GM21447 (cell line): ENCODE measurements at regions not wholly inside any gene's neighbourhood (a gene's known extent, or its start where the extent isn't known, plus 50 kb on each side); places are given as distances from the start of the nearest gene placed in this dataset.

Source experiments
- ATAC-seq: cut with Tn5 transposase; IDR thresholded peaks from one replicate; pipeline ENCODE4 v1.9.1; 2021; ENCODE audit not compliant: unreplicated experiment

- ATAC-seq: no peak
These were observed 166.2 kb downstream of the SEC14L1 start for GRCh38 chr17:77306790-77307478.

DNA sequence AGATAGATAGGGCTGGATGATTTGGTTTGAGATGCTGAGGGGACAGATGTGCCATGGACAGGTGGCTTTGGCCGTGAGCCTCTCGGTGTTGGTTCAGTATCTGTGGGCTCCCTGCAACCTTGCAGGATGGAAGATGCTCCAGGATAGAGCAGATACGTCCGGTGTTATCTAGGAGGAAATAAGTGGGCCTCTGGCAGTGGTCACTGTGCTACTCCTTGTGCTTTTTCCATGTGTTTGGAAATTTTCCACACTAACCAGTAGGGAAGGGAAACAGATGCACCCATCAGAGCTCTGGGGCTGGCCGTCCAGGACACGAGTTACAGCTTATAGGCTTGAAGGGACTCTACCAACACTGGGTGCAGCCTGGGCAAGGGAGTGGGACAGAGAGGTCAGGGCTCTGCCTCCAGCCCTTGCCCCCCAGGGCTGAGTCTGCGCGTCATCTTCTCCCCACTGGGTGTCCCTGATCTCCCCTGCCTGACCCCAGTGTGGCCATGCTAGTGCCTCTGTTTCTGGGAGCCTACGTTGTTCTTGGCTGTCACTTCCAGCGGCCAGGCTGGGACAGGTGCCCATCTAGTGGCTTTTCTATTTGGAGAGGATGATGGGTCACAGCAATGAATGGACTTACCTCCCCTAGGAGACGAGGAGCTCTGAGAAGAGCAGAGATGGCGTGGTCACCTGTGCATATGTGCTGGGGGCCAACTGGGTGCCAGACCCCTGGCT is 166.9 kb downstream of the SEC14L1 start:
- no peak for ATAC-seq

DNA sequence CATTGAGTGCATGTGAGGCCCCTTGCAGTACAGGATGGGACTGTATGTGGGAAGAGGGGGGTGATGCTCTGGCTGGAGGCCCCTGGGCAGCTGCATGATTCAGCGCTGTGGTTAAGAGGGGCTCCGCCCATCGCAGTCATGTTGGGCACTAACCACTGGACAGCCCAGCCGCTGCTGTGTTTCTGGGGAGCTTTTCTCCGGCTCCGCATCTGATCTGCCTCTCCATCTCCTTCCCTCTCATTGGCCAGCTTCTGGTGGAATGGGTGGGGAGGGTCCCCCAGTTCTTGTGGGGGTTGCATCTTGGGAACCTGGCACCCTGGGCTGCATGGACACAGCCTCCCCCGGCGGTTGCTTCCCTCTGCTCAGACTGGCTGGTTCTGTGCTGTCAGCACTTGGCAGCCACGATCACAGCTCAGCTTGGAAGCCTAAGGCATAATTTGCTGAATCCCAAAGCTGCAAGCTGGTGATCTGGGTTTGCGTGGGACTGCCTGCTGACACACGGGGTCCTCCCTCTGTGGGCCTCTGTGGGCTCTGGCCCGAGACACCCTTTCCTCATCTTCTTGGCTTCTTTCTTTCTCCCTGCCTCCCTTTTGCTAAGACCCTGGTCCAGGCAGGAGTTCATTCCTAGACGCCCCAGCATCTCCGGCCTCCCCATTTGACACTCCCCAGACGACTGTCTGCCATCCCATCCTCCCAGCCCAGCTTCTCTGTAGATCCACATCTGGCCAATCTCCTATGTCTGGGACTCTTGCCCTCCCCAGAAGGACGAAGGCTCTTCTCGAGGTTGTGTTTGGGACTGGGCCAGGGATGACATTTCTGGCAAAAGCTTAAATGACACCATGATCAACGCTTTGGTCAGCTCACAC is 168.3 kb downstream of the SEC14L1 start:
- no peak for ATAC-seq

GRCh38 chr17:77310336-77310735 is 169.6 kb downstream of the SEC14L1 start:
- ATAC-seq: no peak

GRCh38 chr17:77311371-77311981 is 170.7 kb downstream of the SEC14L1 start:
- no peak for ATAC-seq

GRCh38 chr17:77312061-77312701 is 171.4 kb downstream of the SEC14L1 start:
- no peak for ATAC-seq

DNA sequence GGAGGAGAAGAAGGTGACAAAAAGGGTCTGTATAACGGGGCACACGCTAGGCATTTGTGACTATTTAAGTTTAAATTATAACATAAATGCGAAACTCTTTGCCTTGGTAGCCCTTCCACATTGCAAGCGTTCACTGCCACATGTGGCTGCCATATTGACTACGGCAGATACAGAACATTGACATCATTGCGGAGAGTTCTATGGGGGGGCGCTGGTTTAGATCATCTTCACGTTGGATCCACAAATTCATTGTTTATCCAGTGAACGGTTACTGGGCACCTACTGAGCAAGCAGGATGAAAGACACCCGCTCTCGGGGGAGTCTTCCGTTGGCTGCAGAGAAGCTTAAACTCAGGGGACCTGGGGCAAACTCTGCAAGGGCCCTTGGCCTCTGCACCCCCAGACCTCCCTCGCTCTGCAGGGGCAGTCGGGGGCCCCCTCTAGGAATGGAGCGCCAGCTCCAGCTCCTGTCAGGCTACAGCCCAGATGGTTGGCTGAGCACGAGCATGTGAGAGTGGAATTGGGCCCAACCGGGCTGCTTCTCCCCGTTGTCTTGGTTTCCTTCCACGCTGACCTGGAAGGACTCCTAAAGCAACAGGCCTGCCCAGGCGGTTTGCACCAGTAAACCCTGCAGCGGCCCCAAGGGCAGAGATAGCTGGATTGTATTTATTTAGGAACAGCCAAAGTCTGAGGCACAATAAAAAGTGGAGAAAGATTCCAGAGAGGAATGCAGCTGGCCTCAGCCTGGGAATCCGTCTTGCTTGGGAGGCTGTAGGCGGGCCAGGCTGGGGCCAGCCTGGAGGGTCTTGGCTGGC is 172.2 kb downstream of the SEC14L1 start:
- ATAC-seq: no peak

- ATAC-seq: no peak
These were observed 173.1 kb downstream of the SEC14L1 start for GRCh38 chr17:77313831-77314230.

DNA sequence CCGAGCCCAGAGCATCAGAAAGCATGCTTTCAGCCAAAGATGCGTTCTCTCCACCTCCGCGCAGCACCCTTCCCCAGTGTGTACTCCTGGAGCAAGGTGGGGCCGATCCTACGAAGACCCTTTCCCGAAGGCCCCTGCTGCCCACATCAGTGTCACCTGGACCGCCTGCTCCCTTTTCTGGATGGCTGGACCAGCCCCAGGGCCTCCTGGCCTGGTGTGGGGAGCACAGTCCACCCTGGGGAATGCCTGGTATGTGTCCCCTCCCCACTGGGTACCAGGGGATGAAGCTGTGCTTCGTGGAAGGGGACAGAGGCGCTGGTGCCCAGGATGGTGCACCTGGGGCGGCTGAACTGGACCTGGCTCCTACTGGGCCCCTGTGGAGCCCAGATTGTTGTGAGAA is 173.8 kb downstream of the SEC14L1 start:
- ATAC-seq: no peak

- ATAC-seq: no peak
These were observed 174.2 kb downstream of the SEC14L1 start for GRCh38 chr17:77315010-77315409.

DNA sequence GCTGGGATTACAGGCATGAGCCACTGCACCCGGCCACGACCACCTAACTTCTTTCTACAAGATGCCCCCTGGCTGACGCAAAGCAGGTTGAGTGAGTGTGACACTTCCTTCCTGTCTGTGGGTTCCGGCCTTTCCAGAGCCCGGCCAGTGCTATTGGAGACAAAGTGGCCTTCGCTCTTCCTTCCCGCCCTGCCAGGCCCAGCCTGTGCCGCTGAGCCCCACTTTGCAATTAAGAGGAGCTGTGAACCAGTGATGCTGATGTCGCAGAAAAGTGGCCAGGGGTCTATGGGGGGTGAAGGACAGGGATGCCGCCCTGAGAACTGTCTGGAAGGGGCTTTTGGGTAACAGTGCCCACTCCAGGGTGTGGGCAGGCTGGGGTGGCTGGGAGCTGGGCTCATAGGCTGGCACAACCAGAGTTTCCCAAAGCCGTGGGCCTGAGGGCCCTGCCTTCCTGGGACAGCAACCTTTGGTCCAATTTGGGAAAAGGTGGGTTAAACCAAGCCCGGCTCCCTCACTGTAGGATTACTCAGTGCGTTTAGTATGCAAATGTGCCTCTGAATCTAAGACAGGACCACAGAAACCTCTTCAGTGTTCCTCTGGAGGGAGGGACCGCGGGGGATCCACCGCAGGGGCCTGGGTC is 174.9 kb downstream of the SEC14L1 start:
- no peak for ATAC-seq

- no peak for ATAC-seq
These were observed 175.4 kb downstream of the SEC14L1 start for GRCh38 chr17:77316191-77316641.

DNA sequence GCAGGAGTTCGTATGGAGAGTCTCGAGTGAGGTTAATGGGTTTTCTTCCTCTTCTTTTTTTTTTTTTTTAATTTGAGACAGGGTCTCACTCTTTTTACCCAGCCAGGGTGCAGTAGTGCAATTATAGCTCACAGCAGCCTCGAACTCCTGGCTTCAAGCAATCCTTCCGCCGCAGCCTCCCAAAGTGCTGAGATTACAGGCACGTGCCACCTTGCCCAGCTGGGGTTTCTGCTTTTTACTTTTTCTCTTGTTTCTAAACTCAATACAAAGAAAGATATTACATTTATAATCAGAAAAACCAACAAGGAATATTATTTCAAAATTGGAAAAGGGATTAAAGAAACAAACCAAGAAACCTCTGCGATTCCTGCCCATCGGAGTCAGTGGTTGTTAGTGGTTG is 175.9 kb downstream of the SEC14L1 start:
- no peak for ATAC-seq

- ATAC-seq: no peak
These were observed 176.5 kb downstream of the SEC14L1 start for GRCh38 chr17:77317091-77317750.

DNA sequence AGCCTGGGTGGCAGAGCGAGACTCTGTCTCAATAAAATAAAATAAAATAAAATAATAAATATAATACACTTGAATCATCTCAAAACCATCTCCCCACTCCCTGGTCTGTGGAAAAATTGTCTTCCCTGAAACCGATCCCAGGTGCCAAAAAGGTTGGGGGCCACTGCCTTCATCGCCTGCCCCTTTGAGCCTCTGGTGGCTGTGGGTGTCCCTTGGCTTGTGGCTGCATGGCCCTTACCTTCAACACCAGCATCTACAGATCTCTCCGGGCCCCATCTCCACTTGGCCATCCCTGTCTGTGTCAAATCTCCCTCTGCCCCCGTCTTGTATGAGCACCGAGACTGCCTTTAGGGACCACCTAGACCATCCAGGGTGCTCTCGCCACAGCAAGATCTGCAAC is 177.3 kb downstream of the SEC14L1 start:
- no peak for ATAC-seq

DNA sequence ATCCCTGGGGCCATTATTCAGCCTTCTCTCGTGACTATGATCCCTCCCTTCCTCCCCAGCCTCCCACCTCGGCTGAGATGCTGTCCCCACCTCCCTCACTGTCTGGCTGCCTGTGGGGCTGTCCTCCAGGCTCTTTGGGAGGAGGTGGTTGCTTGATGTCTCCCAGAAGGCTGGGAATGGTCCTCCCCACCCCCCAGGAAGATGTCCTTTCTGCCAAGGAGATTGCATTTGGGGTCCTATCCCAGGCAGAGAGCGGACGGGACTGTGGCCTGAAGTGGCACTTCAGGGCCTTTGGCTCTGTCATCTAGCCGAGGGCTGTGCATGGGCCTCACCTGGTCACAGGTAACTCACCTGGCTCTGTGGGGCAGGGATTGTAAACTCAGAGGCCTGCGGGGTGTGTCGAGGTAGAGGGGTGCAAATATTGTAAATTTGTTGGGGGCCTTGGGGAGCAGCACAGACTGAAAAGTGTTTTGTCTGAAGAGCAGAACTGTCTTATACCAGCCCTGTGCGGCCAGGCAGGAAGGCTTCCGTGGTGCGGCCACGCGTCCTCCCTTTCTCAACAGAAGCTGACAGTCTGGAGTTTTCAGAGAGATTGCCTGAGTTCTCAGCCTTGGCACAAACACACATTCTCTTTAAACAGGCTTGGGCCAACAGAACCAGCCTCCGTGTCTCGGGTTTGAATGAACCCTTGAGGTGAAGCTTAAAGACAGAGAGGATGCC is 177.9 kb downstream of the SEC14L1 start:
- ATAC-seq: no peak

DNA sequence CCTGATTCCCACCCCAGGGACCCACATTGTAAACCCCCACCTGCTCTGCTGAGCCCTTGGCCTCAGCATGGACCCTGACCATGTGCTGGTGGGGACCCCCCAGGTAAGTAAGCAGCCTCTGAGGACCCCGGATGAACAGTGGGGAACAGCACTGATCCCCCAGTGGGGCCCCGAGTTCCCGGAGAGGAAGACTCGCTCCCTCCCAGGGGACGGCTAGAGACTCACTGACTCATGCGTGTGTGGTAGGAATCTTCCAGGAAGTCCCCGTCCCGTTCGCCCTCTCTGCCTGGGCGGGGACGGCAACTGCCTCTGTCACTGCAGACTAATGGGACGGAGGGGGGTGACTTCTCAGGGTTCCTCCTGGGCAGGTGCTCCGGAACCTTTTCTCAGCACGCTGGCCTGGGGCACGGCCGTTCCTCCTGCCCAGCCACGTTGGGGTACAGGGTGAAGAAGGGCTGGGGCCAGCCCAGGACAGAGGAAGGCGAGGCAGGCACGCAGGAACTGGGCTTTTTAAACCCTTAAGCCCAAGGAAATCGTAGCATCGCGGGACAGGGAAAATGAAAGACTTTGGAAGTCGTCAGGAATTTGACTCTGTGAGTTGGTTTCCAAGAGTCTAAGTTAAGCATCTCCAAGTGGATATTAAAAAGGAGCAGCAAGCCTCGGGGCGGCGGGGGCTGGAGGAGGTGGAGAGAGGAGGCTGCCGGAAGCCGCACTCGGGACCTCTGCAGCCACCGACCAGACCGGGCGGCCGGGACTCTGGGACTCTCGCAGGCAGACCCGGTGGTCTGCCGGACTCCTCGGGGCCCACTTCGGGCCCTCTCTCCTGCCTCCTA is 178.7 kb downstream of the SEC14L1 start:
- peak; percentile 37 for ATAC-seq
